CD4-positive, alpha-beta T cell treated with Interleukin-21 for 1 hour (primary cell): ENCODE measurements at regions not wholly inside any gene's neighbourhood (a gene's known extent, or its start where the extent isn't known, plus 50 kb on each side); places are given as distances from the start of the nearest gene placed in this dataset.
"Not testable (repeated sequence)": the region's sequence is repeated elsewhere in the genome, so short reads cannot be mapped to it uniquely, and the experiment has no call there.

Experiments used
- DNase-seq: peaks from one replicate; pipeline ENCODE4 v3.0.0-alpha.2; 2020

GRCh38 chr7:142636107-142636506, 113.2 kb upstream of the PRSS1 start:
- not testable (repeated sequence) for DNase-seq

- DNase-seq, result peak; percentile 78
Observed at GRCh38 chr7:142632271-142633134, 116.8 kb upstream of the PRSS1 start.

DNA sequence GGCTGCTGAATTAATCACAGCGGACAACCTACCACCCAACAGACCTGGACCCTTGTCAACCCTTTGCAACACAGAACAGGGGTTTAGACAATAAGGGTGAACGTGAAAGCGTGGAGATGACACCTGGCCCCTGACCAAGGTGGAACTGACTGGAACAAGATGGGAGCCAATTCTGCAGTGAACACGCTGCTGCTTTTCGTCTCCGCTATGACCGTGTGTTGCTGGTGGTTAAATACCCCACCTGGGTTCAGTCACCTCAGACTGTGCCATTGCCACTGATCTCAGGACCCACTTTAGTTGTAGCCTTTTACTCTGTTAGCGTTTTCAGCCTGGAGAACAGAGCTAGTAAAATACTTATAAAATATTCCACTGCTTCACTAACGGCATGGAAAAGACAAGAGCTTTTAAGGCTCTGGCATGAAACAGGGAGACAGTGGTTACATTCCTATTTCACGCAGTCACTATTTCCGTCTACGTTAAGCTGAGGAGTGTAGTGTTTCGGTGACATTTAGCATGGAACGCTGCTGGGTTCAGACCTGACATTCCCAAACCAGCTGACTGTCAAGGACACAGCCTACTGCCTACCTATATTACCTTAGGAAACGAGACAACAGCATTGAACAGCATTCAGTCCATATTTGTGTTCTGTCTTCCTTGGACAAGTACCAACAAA, 119.5 kb upstream of the PRSS1 start:
- DNase-seq, result no peak

GRCh38 chr7:142628945-142629344, 120.3 kb upstream of the PRSS1 start:
- no peak for DNase-seq

GRCh38 chr7:142627223-142627622, 122.0 kb upstream of the PRSS1 start:
- not testable (repeated sequence) for DNase-seq

DNA sequence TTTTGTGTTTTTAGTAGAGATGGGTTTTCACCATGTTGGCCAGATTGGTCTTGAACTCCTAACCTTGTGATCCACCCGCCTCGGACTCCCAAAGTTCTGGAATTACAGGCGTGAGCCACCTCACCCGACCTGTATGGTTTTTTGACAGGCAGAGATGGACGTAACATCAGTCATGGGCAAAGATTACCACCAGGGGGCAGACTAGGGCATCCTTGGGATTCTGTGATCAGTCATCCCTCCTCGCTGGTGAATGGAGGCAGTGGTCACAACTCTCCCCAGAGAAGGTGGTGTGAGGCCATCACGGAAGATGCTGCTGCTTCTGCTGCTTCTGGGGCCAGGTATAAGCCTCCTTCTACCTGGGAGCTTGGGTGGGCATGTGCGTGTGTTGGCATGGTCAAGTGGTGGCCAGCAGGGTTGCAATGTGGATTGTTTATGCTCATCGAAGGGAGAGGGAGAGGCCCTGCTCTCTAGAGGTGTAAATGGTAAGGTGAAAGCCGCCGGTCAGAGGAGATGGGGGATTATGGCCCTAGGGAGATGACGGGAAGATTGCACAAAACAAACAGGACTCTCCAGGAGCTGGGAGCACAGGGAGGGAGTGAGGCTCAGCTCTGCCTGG, 122.7 kb upstream of the PRSS1 start:
- DNase-seq, result peak; percentile 75

GRCh38 chr7:142625216-142625615, 124.1 kb upstream of the PRSS1 start:
- DNase-seq, result not testable (repeated sequence)

DNA sequence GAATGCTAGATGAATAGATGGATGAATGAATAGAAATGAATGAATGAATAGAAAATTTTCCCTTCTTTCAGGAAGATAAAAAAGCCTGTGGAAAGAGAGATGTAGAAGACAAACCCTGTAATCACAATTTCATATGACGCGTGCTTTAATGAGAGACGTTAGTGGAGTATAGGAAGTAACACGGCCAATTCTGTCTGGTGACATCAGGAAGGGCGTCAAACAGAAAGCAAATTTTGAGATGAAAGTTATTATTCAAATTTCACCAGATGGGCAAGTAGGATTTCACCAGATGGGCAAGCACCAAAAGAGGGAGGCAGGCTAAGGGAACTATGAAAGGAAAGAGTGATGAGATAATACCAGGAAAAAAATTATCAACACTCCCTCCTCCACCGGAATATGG, 128.9 kb upstream of the PRSS1 start:
- peak; percentile 25 for DNase-seq

DNA sequence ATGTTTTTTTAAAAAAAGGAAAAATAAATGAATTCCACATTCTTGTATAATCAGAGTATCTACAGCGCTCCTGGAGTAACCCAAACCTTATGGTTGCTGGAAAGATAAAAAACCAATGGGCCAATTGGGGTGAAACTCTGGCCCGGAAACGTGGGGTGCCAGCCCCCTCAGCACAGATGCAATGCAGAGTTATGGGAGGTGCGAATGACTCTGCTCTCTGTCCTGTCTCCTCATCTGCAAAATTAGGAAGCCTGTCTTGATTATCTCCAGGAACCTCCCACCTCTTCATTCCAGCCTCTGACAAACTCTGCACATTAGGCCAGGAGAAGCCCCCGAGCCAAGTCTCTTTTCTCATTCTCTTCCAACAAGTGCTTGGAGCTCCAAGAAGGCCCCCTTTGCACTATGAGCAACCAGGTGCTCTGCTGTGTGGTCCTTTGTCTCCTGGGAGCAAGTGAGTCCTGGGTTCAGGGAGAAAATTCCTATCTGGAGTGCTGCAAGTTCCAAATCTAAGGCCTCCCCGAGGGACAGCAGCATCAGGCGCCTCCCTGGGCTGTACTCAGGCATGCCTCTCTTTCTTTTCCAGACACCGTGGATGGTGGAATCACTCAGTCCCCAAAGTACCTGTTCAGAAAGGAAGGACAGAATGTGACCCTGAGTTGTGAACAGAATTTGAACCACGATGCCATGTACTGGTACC, 130.5 kb upstream of the PRSS1 start:
- DNase-seq, result no peak

DNA sequence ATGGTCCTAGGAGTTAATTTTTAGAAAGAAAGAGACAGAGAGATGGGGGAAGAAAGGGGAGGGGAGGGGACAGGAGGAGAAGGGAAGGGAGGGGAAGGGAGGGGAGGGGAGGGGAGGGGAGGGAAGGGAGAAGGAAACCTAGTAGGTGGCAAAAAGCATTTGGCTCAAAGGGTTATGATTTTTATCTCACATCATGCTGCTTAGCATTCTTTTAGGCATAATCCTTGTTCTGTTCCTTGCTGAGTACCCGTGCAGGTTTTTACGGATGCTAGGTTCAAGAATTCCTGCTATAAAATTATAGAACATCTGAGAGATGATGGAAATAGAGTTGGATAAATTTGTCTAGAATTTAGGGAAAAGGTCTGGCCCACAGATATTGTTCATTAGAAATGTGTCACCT, 132.4 kb upstream of the PRSS1 start:
- no peak for DNase-seq

GRCh38 chr7:142616121-142616643, 133.1 kb upstream of the PRSS1 start:
- DNase-seq, result no peak

DNA sequence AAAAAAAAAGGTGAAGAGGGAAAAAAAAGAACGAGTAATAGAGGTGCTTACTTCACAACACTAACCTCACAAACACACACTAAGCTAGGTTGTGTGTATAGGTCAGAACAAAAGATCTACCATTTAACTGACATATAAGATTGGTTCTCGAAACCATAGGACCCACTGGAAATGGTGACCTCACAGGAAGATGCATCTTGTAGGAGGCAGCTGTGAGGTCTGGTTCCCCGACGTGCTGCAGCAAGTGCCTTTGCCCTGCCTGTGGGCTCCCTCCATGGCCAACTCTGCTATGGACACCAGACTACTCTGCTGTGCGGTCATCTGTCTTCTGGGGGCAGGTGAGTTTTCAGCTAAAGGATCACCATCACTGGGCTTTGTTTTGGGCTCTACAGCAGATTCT, 133.8 kb upstream of the PRSS1 start:
- no peak for DNase-seq

DNA sequence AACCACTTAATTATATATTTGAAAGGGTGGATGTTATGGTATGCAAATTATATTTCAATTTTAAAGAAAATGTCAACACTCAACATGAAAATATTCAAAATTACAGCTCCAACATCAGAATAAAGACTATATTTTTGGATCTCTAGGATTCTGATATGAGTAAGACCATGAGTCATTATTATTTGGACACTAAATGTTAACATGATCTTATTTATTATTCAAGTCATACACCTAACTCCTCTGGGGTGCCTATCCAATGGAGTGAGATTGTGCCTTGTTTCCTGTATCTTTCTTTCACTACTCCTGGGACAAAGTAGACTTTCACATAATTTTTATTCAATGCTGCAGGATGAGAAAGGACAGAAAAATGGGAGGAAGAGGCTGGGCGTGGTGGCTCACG, 135.2 kb upstream of the PRSS1 start:
- no peak for DNase-seq

DNA sequence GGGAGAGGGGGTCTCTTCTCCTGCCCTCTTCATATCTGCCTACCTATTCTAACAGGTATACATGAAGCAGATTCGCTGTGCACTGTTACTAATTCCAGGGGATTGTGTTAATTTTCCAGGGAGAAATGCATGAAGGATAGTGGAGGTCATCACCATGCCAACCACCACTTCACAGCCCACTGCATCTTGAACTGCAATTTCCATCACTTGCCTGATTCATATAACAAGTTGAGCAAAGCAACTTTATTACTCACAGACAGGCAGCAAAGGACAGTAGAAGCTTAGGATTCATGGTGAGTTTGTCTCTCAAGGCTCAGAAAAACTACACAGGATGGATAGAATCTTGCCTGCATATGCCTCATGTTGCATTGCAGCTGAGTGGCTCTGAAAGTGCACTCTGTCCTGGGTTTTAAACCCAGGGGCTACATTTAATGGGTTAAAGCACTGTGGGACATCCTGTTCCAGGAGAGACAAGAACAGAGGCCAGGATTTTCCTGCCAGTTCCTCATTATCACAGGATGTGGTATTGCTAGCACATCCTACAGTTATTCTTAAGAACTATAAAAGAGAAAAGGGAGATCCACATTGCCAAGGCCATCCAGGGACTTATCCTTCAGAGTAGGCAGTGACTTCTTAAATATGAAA, 136.9 kb upstream of the PRSS1 start:
- no peak for DNase-seq

DNA sequence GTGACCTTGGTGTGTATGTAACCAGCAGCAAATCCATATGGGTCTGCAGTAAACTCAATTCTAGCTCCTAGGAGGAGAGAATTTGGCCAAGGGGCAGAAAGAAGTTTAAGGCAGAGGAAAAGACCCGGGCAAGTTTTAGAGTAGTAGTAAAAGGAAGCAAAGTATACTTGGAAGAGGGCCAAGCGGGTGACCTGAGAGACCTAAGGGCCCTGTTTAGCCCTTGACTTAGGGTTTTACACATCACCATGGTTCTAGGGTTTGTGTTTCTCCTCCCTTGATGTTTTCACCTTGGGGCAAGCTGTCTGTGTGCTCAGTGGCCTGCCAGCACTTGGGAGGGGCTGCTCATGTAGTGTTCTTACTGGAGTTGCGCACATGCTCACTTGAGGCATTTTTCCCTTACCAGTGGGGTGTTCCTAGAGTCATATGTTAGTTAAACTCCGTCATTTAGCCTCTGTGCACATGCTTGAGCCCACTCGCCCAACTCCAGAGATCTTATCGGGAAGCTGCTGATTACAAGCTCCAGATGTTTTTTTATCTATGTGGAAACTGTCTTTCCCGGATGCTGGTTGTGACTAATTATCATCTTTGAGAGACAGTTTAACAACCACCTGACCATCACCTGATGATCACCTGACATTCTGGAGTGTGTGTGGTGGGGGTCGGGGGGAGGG, 137.6 kb upstream of the PRSS1 start:
- DNase-seq, result no peak

DNA sequence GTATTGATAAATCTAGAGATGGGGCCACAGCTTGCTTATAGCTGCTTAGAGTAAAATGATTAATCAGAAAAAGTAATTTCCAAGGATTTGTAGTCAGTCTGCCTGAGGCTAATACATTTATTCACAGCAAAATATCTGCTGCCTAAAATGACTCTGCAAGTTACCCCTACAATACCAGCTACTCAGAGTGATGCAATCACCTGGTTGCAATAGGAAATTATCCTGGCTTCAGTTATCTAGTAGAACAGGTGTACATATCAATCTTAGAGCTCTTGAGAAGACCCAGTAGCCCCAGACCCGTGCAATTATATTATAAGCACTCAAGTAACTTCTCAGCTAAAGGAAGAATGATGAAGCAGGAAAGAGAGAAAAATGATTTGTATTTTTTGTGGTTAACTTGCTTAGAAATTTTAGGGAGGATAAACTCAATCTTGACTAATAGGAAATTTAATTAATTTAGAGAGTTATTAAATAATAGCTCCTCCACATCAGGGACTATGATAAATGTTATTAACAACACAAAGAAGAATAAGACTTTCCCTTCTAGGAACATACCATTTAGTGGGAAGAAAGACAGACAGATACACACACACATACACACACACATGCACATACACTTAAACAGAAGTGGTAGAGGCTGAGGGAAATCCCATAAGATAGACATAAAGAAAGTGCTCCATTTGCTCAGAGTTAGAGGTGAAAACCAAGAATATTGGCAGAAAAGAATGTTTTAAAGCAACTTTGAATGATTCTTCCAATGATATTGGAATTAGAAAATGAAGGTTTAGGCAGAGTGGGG, 140.4 kb upstream of the PRSS1 start:
- DNase-seq, result no peak

DNA sequence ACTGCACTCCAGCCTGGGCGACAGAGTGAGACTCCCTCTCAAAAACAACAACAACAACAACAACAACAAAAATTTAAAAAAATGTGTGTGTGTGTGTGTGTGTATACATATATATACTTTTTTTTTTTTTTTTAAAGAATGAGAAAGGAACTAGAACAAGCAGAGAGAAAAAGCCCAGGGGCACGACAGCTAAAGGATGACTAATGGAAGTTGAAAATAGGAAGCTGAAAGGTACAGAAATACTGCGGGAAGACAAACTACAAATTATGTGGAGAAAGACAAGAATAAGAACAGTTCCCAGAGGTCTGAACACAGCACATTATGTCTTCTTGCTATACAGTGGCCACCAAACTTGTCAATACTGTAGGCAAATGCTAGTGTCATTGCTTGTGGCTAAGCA, 141.9 kb upstream of the PRSS1 start:
- DNase-seq, result no peak

GRCh38 chr7:142606081-142606480, 143.2 kb upstream of the PRSS1 start:
- no peak for DNase-seq

DNA sequence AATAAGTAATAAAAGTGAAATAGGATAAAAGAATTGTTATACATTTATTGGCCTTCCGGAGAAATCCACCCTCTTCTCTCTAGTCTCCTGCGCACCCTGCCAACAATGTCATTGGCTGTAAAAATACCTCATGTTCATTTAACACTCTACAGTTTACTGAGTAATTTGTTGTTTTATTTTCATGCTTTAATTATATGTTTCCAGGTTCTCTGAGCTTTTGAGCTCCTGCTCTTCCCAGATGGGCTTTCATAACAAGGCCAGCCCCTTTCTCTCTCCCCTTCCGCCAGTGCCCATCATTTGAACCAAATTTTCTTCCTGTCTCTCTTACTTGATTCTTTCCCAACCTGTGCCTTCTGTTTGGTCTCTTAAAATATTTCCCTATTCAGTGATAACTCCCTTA, 144.6 kb upstream of the PRSS1 start:
- no peak for DNase-seq

GRCh38 chr7:142603870-142604448, 145.3 kb upstream of the PRSS1 start:
- peak; percentile 69 for DNase-seq

DNA sequence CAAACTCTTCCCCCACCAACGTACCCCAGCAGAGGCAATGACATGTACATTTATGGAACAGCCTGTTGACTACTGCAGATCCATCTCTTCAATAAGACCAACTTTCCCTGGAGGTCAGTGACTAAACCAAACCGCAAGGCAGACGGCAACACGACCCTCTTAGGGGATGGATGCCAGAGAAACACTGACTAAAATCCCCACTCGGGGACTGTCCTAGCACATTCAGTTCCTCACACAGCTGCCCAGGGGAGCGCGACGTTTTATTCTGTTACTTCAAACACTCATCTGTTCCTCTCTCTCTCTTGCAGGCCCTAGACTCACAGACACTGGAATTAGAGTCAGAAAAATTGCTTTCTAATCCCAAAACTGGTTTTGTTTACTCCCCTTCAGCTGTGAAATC, 146.5 kb upstream of the PRSS1 start:
- no peak for DNase-seq
